ENCODE measurements at regions not wholly inside any gene's neighbourhood (a gene's known extent, or its start where the extent isn't known, plus 50 kb on each side); places are given as distances from the start of the nearest gene placed in this dataset.

- TF ChIP-seq, protein P1, sequence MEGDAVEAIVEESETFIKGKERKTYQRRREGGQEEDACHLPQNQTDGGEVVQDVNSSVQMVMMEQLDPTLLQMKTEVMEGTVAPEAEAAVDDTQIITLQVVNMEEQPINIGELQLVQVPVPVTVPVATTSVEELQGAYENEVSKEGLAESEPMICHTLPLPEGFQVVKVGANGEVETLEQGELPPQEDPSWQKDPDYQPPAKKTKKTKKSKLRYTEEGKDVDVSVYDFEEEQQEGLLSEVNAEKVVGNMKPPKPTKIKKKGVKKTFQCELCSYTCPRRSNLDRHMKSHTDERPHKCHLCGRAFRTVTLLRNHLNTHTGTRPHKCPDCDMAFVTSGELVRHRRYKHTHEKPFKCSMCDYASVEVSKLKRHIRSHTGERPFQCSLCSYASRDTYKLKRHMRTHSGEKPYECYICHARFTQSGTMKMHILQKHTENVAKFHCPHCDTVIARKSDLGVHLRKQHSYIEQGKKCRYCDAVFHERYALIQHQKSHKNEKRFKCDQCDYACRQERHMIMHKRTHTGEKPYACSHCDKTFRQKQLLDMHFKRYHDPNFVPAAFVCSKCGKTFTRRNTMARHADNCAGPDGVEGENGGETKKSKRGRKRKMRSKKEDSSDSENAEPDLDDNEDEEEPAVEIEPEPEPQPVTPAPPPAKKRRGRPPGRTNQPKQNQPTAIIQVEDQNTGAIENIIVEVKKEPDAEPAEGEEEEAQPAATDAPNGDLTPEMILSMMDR (IDR thresholded peaks at IDR 0.05; ENCODE audit: poor library complexity), result no peak
- TF ChIP-seq EZH2phosphoT487 (IDR thresholded peaks at IDR 0.05; ENCODE audit: low read depth, severe bottlenecking, unreplicated experiment), result no peak
These were observed 210.6 kb downstream of the CD83 start for GRCh38 chr6:14328163-14328562.
